ENCODE measurements at regions not wholly inside any gene's neighbourhood (a gene's known extent, or its start where the extent isn't known, plus 50 kb on each side); places are given as distances from the start of the nearest gene placed in this dataset.

GRCh38 chr12:82054566-82054965, 295.4 kb upstream of the PPFIA2 start:
- no peak for DNase-seq (ENCODE audit: low read depth in 4 of 4, low spot score in 1 of 4)

- no peak for DNase-seq (ENCODE audit: low read depth in 4 of 4, low spot score in 1 of 4)
Observed at GRCh38 chr12:82047446-82047845, 288.3 kb upstream of the PPFIA2 start.

- DNase-seq (ENCODE audit: low read depth in 4 of 4, low spot score in 1 of 4): no peak
Observed at GRCh38 chr12:82040987-82041743, 282.0 kb upstream of the PPFIA2 start.

- no peak for DNase-seq (ENCODE audit: low read depth in 4 of 4, low spot score in 1 of 4)
Observed at GRCh38 chr12:82034769-82035168, 275.6 kb upstream of the PPFIA2 start.

- DNase-seq (ENCODE audit: low read depth in 4 of 4, low spot score in 1 of 4): no peak
Observed at GRCh38 chr12:82029936-82030335, 270.8 kb upstream of the PPFIA2 start.

- DNase-seq (ENCODE audit: low read depth in 4 of 4, low spot score in 1 of 4): no peak
Observed at GRCh38 chr12:82028772-82029171, 269.6 kb upstream of the PPFIA2 start.

GRCh38 chr12:82027612-82028011, 268.5 kb upstream of the PPFIA2 start:
- no peak for DNase-seq (ENCODE audit: low read depth in 4 of 4, low spot score in 1 of 4)

- no peak for DNase-seq (ENCODE audit: low read depth in 4 of 4, low spot score in 1 of 4)
Observed at GRCh38 chr12:82025462-82025861, 266.3 kb upstream of the PPFIA2 start.

- DNase-seq (ENCODE audit: low read depth in 4 of 4, low spot score in 1 of 4): no peak
Observed at GRCh38 chr12:82019533-82019932, 260.4 kb upstream of the PPFIA2 start.

GRCh38 chr12:82015623-82016347, 256.6 kb upstream of the PPFIA2 start:
- DNase-seq (ENCODE audit: low read depth in 4 of 4, low spot score in 1 of 4): no peak

GRCh38 chr12:82012176-82012575, 253.0 kb upstream of the PPFIA2 start:
- no peak for DNase-seq (ENCODE audit: low read depth in 4 of 4, low spot score in 1 of 4)

- no peak for DNase-seq (ENCODE audit: low read depth in 4 of 4, low spot score in 1 of 4)
Observed at GRCh38 chr12:82009524-82009923, 250.4 kb upstream of the PPFIA2 start.

- no peak for DNase-seq (ENCODE audit: low read depth in 4 of 4, low spot score in 1 of 4)
Observed at GRCh38 chr12:82008251-82008650, 249.1 kb upstream of the PPFIA2 start.

GRCh38 chr12:81998761-81999378, 239.7 kb upstream of the PPFIA2 start:
- no peak for DNase-seq (ENCODE audit: low read depth in 4 of 4, low spot score in 1 of 4)

- DNase-seq (ENCODE audit: low read depth in 4 of 4, low spot score in 1 of 4): peak in 1 of 4 experiments; percentile 2
Observed at GRCh38 chr12:81992461-81992860, 233.3 kb upstream of the PPFIA2 start.

- DNase-seq (ENCODE audit: low read depth in 4 of 4, low spot score in 1 of 4): no peak
Observed at GRCh38 chr12:81991868-81992267, 232.7 kb upstream of the PPFIA2 start.

GRCh38 chr12:81988362-81988761, 229.2 kb upstream of the PPFIA2 start:
- DNase-seq (ENCODE audit: low read depth in 4 of 4, low spot score in 1 of 4): no peak

GRCh38 chr12:81987371-81987770, 228.2 kb upstream of the PPFIA2 start:
- DNase-seq (ENCODE audit: low read depth in 4 of 4, low spot score in 1 of 4): no peak

GRCh38 chr12:81976661-81977060, 217.5 kb upstream of the PPFIA2 start:
- no peak for DNase-seq (ENCODE audit: low read depth in 4 of 4, low spot score in 1 of 4)

- DNase-seq (ENCODE audit: low read depth in 4 of 4, low spot score in 1 of 4): no peak
Observed at GRCh38 chr12:81974762-81975161, 215.6 kb upstream of the PPFIA2 start.

GRCh38 chr12:81968421-81968820, 209.3 kb upstream of the PPFIA2 start:
- no peak for DNase-seq (ENCODE audit: low read depth in 4 of 4, low spot score in 1 of 4)

- no peak for DNase-seq (ENCODE audit: low read depth in 4 of 4, low spot score in 1 of 4)
Observed at GRCh38 chr12:81963636-81964035, 204.5 kb upstream of the PPFIA2 start.

Data from stimulated activated CD4-positive, alpha-beta T cell treated with anti-CD3 and anti-CD28 coated beads, Interleukin-1b, Interleukin-23, amount 100 ng/mL, for 24 hours (primary cell).